BE2C (cell line): ENCODE measurements at regions not wholly inside any gene's neighbourhood (a gene's known extent, or its start where the extent isn't known, plus 50 kb on each side); places are given as distances from the start of the nearest gene placed in this dataset.

Source experiments
- DNase-seq: peaks from one replicate; pipeline ENCODE4 v3.0.0-alpha.2; 2020
- H3K27me3 ChIP-seq: fragments of 250-450 bp; sonication (Bioruptor Pico); 2 replicates; pipeline ENCODE4 v1.5.1; 2020; ENCODE audit warnings: mild to moderate bottlenecking
- H3K36me3 ChIP-seq: fragments of 250-450 bp; sonication (Bioruptor Pico); 2 replicates; pipeline ENCODE4 v1.5.1; 2020; ENCODE audit warnings: mild to moderate bottlenecking
- H3K4me1 ChIP-seq: fragments of 250-450 bp; sonication (Bioruptor Pico); 2 replicates; pipeline ENCODE4 v1.5.1; 2020
- H3K4me3 ChIP-seq: 2 replicates; pipeline ENCODE4 v1.5.1; 2011; ENCODE audit warnings: low read depth, low read length
- H3K9me3 ChIP-seq: fragments of 250-450 bp; sonication (Bioruptor Pico); 2 replicates; pipeline ENCODE4 v1.5.1; 2020
- TF ChIP-seq, protein P1 (sequence below): IDR thresholded peaks from 2 replicates; pipeline ENCODE4 v1.5.1; 2012; ENCODE audit warnings: mild to moderate bottlenecking, low read depth, low read length

DNA sequence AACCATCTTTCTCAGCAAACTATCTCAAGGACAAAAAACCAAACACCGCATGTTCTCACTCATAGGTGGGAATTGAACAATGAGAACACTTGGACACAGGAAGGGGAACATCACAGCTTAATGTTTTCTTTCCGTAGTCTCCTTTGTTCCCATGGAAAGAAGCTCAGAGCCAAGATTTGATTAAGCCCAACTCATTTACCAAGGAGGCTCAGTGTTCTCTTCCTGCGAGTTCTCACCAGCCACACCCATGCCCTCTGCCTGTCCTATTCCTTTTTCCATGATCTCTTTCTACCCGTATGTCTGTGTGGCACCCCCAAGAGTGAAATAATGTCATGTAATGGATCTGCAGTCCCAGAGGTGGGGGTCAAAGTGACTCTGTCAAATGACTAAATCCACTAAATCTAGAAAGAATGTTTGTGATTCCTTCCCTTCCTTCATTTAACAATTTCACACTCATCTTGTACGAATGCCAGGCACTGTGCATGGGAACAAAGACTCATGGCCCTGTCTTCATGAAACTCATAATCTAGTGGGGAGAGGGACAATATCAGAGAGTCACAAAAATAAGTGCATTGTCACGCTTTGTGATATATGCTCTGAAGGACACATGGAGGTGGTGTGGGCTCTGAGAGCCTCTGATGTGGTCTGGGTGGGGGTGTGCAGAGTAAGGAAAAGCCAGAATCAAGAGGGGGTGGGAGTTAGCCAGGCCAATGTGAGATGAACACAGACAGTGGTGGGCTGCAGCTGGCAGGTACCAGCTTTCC lies 292.1 kb downstream of the CDC5L start:
- no peak overlapping the region for H3K4me3 ChIP-seq
- no peaks in the 10 kb centered on the region for H3K9me3 ChIP-seq
- TF ChIP-seq, protein P1, sequence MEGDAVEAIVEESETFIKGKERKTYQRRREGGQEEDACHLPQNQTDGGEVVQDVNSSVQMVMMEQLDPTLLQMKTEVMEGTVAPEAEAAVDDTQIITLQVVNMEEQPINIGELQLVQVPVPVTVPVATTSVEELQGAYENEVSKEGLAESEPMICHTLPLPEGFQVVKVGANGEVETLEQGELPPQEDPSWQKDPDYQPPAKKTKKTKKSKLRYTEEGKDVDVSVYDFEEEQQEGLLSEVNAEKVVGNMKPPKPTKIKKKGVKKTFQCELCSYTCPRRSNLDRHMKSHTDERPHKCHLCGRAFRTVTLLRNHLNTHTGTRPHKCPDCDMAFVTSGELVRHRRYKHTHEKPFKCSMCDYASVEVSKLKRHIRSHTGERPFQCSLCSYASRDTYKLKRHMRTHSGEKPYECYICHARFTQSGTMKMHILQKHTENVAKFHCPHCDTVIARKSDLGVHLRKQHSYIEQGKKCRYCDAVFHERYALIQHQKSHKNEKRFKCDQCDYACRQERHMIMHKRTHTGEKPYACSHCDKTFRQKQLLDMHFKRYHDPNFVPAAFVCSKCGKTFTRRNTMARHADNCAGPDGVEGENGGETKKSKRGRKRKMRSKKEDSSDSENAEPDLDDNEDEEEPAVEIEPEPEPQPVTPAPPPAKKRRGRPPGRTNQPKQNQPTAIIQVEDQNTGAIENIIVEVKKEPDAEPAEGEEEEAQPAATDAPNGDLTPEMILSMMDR, result no peak
- DNase-seq, result no peak
- H3K36me3 ChIP-seq, result no peaks in the 10 kb centered on the region
- no peaks in the 10 kb centered on the region for H3K4me1 ChIP-seq
- H3K27me3 ChIP-seq, result no peaks in the 10 kb centered on the region; the same call in 1 of the 2 replicates

DNA sequence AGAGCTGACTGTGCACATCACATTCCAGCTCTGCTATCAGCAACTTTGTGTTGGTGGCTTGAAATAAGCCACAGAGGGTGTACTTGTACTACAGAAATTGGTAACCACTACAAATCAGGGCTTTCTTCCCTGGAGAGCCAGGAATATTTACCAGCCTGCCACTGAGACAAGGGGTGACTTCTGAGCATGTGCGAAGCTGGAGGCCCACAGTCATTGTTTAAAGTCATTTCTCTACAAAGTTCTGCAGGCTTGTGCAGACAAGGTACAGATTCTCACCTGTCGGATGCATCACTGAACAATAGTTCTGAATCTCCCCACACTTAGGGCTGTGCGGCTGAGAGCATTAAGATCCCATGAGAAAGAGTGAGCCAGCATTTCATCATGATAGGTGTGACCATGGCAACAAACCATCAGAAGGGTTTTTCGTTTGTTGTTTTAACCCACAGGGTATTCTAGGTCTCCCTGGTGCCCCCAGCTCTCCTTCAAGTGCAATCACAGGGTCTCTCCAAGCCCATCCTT lies 292.8 kb downstream of the CDC5L start:
- TF ChIP-seq, protein P1, result no peak
- DNase-seq, result no peak
- H3K36me3 ChIP-seq, result no peaks in the 10 kb centered on the region

DNA sequence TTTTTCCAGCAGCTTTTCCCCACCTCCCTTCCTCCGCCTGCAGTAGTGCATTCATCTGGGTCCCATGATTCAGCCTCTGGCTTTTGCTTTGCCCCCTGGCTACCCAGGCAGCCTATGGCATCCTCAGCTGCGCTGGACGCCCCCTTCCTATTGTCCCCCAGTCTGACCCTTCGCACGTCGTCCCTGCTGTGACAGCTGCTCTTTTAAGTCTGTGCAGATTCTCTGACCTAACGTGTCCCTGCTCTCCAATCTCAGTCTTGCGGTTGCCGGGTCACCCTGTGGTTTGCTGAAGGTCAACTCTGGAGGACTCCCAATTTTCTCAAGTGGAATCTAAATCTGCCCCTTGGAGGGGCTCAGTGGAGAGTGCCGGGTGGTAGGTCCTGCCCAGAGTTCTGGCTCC lies 294.3 kb downstream of the CDC5L start:
- no peak overlapping the region for H3K4me3 ChIP-seq
- H3K36me3 ChIP-seq, result no peaks in the 10 kb centered on the region
- TF ChIP-seq, protein P1, result no peak
- no peaks in the 10 kb centered on the region for H3K4me1 ChIP-seq
- no peak for DNase-seq
- no peaks in the 10 kb centered on the region; the same call in 1 of the 2 replicates for H3K27me3 ChIP-seq
- no peaks in the 10 kb centered on the region for H3K9me3 ChIP-seq

More for the DNA sequence above, 292.8 kb downstream of the CDC5L start:
- no peak overlapping the region for H3K4me3 ChIP-seq
- no peaks in the 10 kb centered on the region; the same call in 1 of the 2 replicates for H3K27me3 ChIP-seq
- H3K4me1 ChIP-seq, result no peaks in the 10 kb centered on the region
- no peaks in the 10 kb centered on the region for H3K9me3 ChIP-seq

DNA sequence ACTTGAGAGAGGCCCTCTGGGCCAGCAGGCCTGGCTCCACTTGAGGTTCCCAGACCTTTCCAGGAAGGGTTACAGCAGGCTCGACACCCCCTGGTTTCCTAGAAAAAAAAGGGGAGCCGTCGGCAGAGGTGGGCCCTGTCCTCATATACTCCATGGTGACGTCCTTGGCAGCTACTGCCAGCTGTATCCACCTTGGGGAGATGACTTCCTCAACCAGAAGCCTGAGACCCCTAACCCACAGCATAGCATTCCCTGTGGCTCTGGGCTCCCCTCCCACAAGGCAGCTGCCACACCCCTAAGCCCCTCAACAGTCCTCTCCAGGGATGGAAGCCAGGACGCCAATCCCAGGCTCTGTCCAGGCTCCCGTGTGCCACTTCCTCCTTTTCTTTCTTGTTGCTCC lies 294.8 kb downstream of the CDC5L start:
- no peak for DNase-seq

GRCh38 chr6:44682987-44683779 lies 295.7 kb downstream of the CDC5L start:
- Histone ChIP-seq H3K9me3 (no peaks in the 10 kb centered on the region), H3K27me3 (no peaks in the 10 kb centered on the region; the same call in 1 of the 2 replicates), H3K4me3 (no peak overlapping the region), H3K36me3 (no peaks in the 10 kb centered on the region), H3K4me1 (no peaks in the 10 kb centered on the region)
- TF ChIP-seq, protein P1, result no peak
- DNase-seq, result no peak

More for the DNA sequence above, 294.8 kb downstream of the CDC5L start:
- no peaks in the 10 kb centered on the region; the same call in 1 of the 2 replicates for H3K27me3 ChIP-seq
- H3K36me3 ChIP-seq, result no peaks in the 10 kb centered on the region
- no peaks in the 10 kb centered on the region for H3K4me1 ChIP-seq
- no peaks in the 10 kb centered on the region for H3K9me3 ChIP-seq
- no peak overlapping the region for H3K4me3 ChIP-seq
- TF ChIP-seq, protein P1, result no peak
